ENCODE measurements at regions not wholly inside any gene's neighbourhood (a gene's known extent, or its start where the extent isn't known, plus 50 kb on each side); places are given as distances from the start of the nearest gene placed in this dataset.

DNA sequence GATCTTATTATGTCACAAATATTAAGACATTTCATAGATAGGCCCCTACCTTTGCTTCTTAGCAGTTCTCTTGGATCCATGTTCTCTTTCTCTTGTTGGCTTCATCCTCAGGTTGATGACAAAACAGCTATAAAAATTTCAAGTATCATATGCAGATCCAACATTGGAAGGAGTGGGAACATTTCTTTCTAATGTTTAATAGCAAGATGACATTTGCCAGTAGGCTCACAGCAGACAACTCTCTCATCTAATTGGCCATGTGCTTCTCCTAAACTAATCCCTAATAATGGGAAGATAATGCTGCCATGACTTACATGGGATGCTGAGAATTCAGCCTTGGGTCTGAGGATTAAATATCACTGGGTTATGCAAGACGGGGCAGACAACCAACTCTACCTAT is 485.5 kb upstream of the SEMA6A start:
- Histone ChIP-seq H3K9ac (ENCODE audit: low read length) (no peak overlapping the region), H3K27ac (ENCODE audit: low read length) (no peak overlapping the region), H3K4me3 (ENCODE audit: low read length) (no peak overlapping the region), H3K27me3 (ENCODE audit: control insufficient read depth, insufficient read depth, low read length) (no peaks in the 10 kb centered on the region), H3K4me1 (ENCODE audit: control insufficient read depth, low read depth, low read length) (peaks cover 14% of the 10 kb centered on the region), H3K36me3 (ENCODE audit: control insufficient read depth, low read depth, low read length) (no peaks in the 10 kb centered on the region), H3K9me3 (ENCODE audit: control insufficient read depth, low read depth, low read length) (no peaks in the 10 kb centered on the region)

GRCh38 chr5:117058740-117059139 is 484.1 kb upstream of the SEMA6A start:
- no peaks in the 10 kb centered on the region for H3K36me3 ChIP-seq (ENCODE audit: control insufficient read depth, low read depth, low read length)
- no peak overlapping the region for H3K4me3 ChIP-seq (ENCODE audit: low read length)
- H3K27ac ChIP-seq (ENCODE audit: low read length): no peak overlapping the region
- no peaks in the 10 kb centered on the region for H3K9me3 ChIP-seq (ENCODE audit: control insufficient read depth, low read depth, low read length)
- no peak overlapping the region for H3K9ac ChIP-seq (ENCODE audit: low read length)
- no peaks in the 10 kb centered on the region for H3K27me3 ChIP-seq (ENCODE audit: control insufficient read depth, insufficient read depth, low read length)
- peaks cover 27% of the 10 kb centered on the region for H3K4me1 ChIP-seq (ENCODE audit: control insufficient read depth, low read depth, low read length)

- H3K27me3 ChIP-seq (ENCODE audit: control insufficient read depth, insufficient read depth, low read length): no peaks in the 10 kb centered on the region
- H3K9ac ChIP-seq (ENCODE audit: low read length): no peak overlapping the region
- no peak overlapping the region for H3K27ac ChIP-seq (ENCODE audit: low read length)
- H3K36me3 ChIP-seq (ENCODE audit: control insufficient read depth, low read depth, low read length): no peaks in the 10 kb centered on the region
- peaks cover 37% of the 10 kb centered on the region for H3K4me1 ChIP-seq (ENCODE audit: control insufficient read depth, low read depth, low read length)
- no peak overlapping the region for H3K4me3 ChIP-seq (ENCODE audit: low read length)
- H3K9me3 ChIP-seq (ENCODE audit: control insufficient read depth, low read depth, low read length): no peaks in the 10 kb centered on the region
Measured at GRCh38 chr5:117055517-117055916, 480.9 kb upstream of the SEMA6A start.

DNA sequence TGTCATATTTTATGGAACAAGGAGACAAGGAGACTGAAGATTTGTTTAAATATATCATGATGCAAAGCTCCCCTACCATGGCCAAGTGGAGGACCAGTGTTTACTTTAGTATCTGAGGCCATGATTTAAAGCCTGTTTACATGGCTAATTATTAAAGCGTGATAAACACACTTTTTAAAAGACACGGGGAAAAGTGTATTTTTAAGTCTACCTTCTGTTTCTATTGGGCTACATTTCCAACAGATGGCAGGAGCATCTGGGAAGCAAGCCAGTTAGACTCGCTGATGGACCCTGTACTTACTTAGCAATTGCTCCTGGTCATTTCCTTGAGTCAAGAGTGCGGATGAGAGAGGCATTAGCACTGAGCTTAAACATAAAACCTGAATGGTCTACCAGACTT is 480.3 kb upstream of the SEMA6A start:
- Histone ChIP-seq H3K36me3 (ENCODE audit: control insufficient read depth, low read depth, low read length) (no peaks in the 10 kb centered on the region), H3K27ac (ENCODE audit: low read length) (no peak overlapping the region), H3K27me3 (ENCODE audit: control insufficient read depth, insufficient read depth, low read length) (no peaks in the 10 kb centered on the region), H3K9ac (ENCODE audit: low read length) (no peak overlapping the region), H3K4me1 (ENCODE audit: control insufficient read depth, low read depth, low read length) (peaks cover 37% of the 10 kb centered on the region), H3K4me3 (ENCODE audit: low read length) (no peak overlapping the region), H3K9me3 (ENCODE audit: control insufficient read depth, low read depth, low read length) (no peaks in the 10 kb centered on the region)

DNA sequence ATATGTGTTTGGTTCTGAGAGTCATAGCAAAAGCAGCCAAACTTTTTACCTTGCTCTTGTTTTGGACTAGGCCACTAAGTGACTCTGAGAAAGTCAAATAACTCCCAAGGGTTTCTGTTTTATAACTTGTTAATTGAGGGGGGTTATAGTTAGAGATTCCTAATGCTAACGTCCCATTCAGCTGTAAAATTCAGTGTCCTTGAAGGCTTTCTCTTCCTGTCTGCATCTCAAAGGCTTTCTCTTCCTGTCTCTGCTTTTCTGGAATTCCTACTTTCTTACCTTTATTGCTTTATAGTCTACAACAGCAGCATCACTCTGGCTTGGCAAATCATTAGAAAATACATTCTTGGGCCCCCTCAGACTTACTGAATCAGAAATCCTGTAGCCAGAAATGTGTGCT is 479.5 kb upstream of the SEMA6A start:
- Histone ChIP-seq H3K27ac (ENCODE audit: low read length) (peak overlapping the region; percentile 14), H3K9me3 (ENCODE audit: control insufficient read depth, low read depth, low read length) (no peaks in the 10 kb centered on the region), H3K27me3 (ENCODE audit: control insufficient read depth, insufficient read depth, low read length) (no peaks in the 10 kb centered on the region), H3K9ac (ENCODE audit: low read length) (no peak overlapping the region), H3K4me3 (ENCODE audit: low read length) (peak overlapping the region; percentile 7), H3K36me3 (ENCODE audit: control insufficient read depth, low read depth, low read length) (no peaks in the 10 kb centered on the region), H3K4me1 (ENCODE audit: control insufficient read depth, low read depth, low read length) (peaks cover 37% of the 10 kb centered on the region)

- Histone ChIP-seq H3K9me3 (ENCODE audit: control insufficient read depth, low read depth, low read length) (no peaks in the 10 kb centered on the region), H3K27me3 (ENCODE audit: control insufficient read depth, insufficient read depth, low read length) (no peaks in the 10 kb centered on the region), H3K4me1 (ENCODE audit: control insufficient read depth, low read depth, low read length) (peaks cover 28% of the 10 kb centered on the region), H3K9ac (ENCODE audit: low read length) (peak overlapping the region; percentile 2), H3K4me3 (ENCODE audit: low read length) (peak overlapping the region; percentile 26), H3K36me3 (ENCODE audit: control insufficient read depth, low read depth, low read length) (no peaks in the 10 kb centered on the region), H3K27ac (ENCODE audit: low read length) (peak overlapping the region; percentile 37)
Measured at GRCh38 chr5:117041926-117042595, 467.4 kb upstream of the SEMA6A start.

- no peaks in the 10 kb centered on the region for H3K27me3 ChIP-seq (ENCODE audit: control insufficient read depth, insufficient read depth, low read length)
- no peak overlapping the region for H3K9ac ChIP-seq (ENCODE audit: low read length)
- no peak overlapping the region for H3K4me3 ChIP-seq (ENCODE audit: low read length)
- no peaks in the 10 kb centered on the region for H3K9me3 ChIP-seq (ENCODE audit: control insufficient read depth, low read depth, low read length)
- no peaks in the 10 kb centered on the region for H3K36me3 ChIP-seq (ENCODE audit: control insufficient read depth, low read depth, low read length)
- H3K4me1 ChIP-seq (ENCODE audit: control insufficient read depth, low read depth, low read length): peaks cover 28% of the 10 kb centered on the region
- no peak overlapping the region for H3K27ac ChIP-seq (ENCODE audit: low read length)
Measured at GRCh38 chr5:117039035-117039434, 464.4 kb upstream of the SEMA6A start.

- H3K36me3 ChIP-seq (ENCODE audit: control insufficient read depth, low read depth, low read length): no peaks in the 10 kb centered on the region
- H3K4me1 ChIP-seq (ENCODE audit: control insufficient read depth, low read depth, low read length): no peaks in the 10 kb centered on the region
- H3K27me3 ChIP-seq (ENCODE audit: control insufficient read depth, insufficient read depth, low read length): no peaks in the 10 kb centered on the region
- no peak overlapping the region for H3K9ac ChIP-seq (ENCODE audit: low read length)
- H3K4me3 ChIP-seq (ENCODE audit: low read length): no peak overlapping the region
- no peaks in the 10 kb centered on the region for H3K9me3 ChIP-seq (ENCODE audit: control insufficient read depth, low read depth, low read length)
- H3K27ac ChIP-seq (ENCODE audit: low read length): no peak overlapping the region
Measured at GRCh38 chr5:117027384-117027783, 452.8 kb upstream of the SEMA6A start.

DNA sequence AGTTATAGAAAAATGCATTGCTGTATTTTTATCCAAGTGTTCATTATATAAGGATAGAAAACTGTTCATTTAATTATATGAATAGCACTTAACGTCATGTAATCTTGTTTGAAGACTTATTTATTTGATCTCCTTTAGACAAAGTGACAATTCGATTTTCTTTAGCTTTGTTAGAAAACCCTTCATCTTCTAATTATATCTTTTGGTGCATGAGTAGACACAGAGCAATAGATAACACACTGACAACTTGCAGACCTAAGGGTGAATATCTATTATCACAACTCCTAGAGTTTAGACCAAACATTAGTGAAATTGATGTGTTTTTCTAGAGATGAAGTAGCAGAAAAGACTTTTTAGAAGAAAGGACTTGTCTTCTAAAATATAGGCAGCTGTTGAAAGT is 446.4 kb upstream of the SEMA6A start:
- Histone ChIP-seq H3K27me3 (ENCODE audit: control insufficient read depth, insufficient read depth, low read length) (no peaks in the 10 kb centered on the region), H3K9ac (ENCODE audit: low read length) (no peak overlapping the region), H3K9me3 (ENCODE audit: control insufficient read depth, low read depth, low read length) (no peaks in the 10 kb centered on the region), H3K36me3 (ENCODE audit: control insufficient read depth, low read depth, low read length) (no peaks in the 10 kb centered on the region), H3K4me3 (ENCODE audit: low read length) (no peak overlapping the region), H3K27ac (ENCODE audit: low read length) (no peak overlapping the region), H3K4me1 (ENCODE audit: control insufficient read depth, low read depth, low read length) (peaks cover 5% of the 10 kb centered on the region)

DNA sequence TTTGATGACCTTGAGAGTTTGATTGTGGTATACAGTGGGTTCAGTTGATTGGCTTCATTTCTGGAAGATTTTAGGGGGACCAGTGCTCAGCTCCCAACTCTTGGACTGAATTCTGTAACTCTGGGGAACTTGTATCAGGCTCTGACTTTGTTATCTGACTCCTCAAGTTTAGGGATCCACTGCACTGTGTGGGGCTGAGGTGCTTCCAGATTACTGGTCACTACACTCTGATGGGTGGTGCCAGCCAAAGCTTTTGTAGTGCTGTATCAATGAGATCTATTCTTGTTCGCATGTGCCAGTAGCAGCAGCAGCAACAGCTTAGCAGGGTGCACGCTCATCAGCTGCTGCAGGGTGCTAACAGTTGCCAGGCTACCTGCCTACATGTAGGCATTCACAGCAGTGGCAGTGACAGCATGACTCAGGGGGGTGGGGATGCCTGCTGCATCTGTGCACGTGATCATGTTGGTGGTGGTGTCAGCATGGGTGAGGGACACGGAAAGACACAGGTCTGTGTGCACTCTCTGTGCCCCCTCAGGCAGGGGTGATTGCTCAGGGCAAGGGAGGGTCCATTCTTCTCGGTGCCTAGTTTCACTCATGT is 438.8 kb upstream of the SEMA6A start:
- no peak overlapping the region for H3K27ac ChIP-seq (ENCODE audit: low read length)
- no peaks in the 10 kb centered on the region for H3K36me3 ChIP-seq (ENCODE audit: control insufficient read depth, low read depth, low read length)
- no peak overlapping the region for H3K9ac ChIP-seq (ENCODE audit: low read length)
- H3K27me3 ChIP-seq (ENCODE audit: control insufficient read depth, insufficient read depth, low read length): no peaks in the 10 kb centered on the region
- H3K9me3 ChIP-seq (ENCODE audit: control insufficient read depth, low read depth, low read length): no peaks in the 10 kb centered on the region
- H3K4me3 ChIP-seq (ENCODE audit: low read length): no peak overlapping the region
- H3K4me1 ChIP-seq (ENCODE audit: control insufficient read depth, low read depth, low read length): peaks cover 4% of the 10 kb centered on the region

DNA sequence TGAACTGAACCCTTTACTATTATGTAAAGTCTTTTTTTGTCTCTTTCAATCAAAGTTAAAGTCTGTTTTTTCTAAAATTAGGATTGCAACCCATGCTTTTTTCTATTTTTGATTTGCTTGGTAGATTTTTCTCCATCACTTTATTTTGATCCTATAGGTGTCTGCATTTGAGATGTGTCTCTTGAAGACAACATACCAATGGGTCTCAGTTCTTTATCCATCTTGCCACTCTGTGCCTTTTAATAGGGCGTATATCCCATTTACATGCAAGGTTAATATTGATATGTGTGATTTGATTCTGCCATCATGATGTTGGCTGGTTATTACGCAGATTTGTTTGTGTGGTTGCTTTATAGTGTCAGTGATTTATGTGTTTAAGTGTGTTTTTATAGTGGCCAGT is 436.0 kb upstream of the SEMA6A start:
- Histone ChIP-seq H3K9ac (ENCODE audit: low read length) (no peak overlapping the region), H3K27me3 (ENCODE audit: control insufficient read depth, insufficient read depth, low read length) (no peaks in the 10 kb centered on the region), H3K9me3 (ENCODE audit: control insufficient read depth, low read depth, low read length) (no peaks in the 10 kb centered on the region), H3K4me1 (ENCODE audit: control insufficient read depth, low read depth, low read length) (no peaks in the 10 kb centered on the region), H3K36me3 (ENCODE audit: control insufficient read depth, low read depth, low read length) (no peaks in the 10 kb centered on the region), H3K27ac (ENCODE audit: low read length) (no peak overlapping the region), H3K4me3 (ENCODE audit: low read length) (no peak overlapping the region)

DNA sequence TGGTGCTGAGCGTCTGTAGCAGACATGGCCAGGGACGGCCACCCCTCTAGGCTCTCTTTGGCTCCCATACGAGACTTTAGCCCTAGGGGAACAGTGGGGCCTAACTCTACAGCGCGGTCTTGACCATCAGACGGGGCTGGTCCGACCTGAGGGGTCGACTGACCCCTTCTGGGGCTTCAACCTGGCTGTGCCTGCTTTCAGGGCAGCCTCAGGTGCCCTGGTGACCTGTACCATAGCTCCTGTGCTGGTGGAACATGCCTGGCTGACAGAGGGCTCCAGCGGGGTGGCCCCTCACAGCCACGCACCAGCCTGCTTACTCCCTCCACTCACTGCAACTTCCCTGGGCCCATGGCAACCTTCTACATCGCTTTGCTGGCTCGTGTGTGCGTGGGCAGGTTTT is 423.4 kb upstream of the SEMA6A start:
- Histone ChIP-seq H3K9me3 (ENCODE audit: control insufficient read depth, low read depth, low read length) (peaks cover 5% of the 10 kb centered on the region), H3K27ac (ENCODE audit: low read length) (no peak overlapping the region), H3K36me3 (ENCODE audit: control insufficient read depth, low read depth, low read length) (no peaks in the 10 kb centered on the region), H3K9ac (ENCODE audit: low read length) (no peak overlapping the region), H3K4me1 (ENCODE audit: control insufficient read depth, low read depth, low read length) (no peaks in the 10 kb centered on the region), H3K4me3 (ENCODE audit: low read length) (no peak overlapping the region), H3K27me3 (ENCODE audit: control insufficient read depth, insufficient read depth, low read length) (no peaks in the 10 kb centered on the region)
